ENCODE measurements at regions not wholly inside any gene's neighbourhood (a gene's known extent, or its start where the extent isn't known, plus 50 kb on each side); places are given as distances from the start of the nearest gene placed in this dataset.

DNA sequence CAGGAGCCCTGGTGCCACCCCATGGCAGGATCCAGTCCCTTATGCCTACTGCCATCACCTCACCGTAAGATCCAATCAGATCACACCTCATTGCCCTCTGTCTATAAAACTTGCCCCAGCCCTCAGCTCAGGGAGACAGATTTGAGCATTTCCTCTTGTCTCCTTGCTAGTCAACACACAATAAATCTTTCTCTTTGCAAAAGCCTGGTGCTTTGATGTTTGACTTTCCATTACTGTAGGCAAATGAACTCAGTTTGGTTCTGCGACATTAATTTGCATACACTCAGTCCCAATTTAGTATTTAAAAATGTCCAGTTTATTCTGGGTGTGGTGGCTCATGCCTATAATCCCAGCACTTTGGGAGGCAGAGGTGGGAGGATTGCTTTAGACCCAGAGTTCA, 188.4 kb downstream of the AEBP2 start:
- intact Hi-C loops (cut with DNase I), result no loop called here
- TF ChIP-seq POLR2A (IDR thresholded peaks at IDR 0.05), result no peak

DNA sequence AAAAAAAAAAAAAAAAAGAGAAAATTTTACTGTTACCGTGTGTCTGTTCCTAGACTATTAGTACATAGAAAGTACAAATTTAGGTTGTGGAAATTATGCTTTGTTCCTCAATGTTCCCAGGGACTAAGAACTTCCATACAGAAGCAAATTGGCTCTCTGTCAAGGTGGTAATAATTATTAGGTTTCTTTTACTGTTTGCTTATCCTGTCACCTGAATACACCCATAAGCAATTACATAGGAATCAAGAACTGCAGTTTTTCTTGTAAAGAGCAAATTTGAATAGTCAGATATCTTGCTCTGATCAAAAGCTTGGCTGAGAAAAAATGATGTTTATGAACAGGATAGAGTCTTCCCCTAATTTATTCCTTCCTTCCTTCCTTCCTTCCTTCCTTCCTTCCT, 191.2 kb downstream of the AEBP2 start:
- Histone ChIP-seq H3K9me3 (no peaks in the 10 kb centered on the region), H3K36me3 (no peaks in the 10 kb centered on the region), H3K27ac (no peak overlapping the region), H3K4me1 (no peaks in the 10 kb centered on the region), H3K27me3 (no peaks in the 10 kb centered on the region), H3K4me3 (no peak overlapping the region)
- 88 to 92% (median 89%) methylated on average over 1 of the region's 1 CpG for WGBS, 4 donors
- intact Hi-C loops (cut with DNase I), result loop anchor here in 1 of 10 donors (10.0 kb wide), 1 partner anchor 46 kb away; no protein-coding TSS in a partner anchor
- DNase-seq, result no peak
- TF ChIP-seq POLR2A (IDR thresholded peaks at IDR 0.05), result no peak
- TF ChIP-seq, protein P1, sequence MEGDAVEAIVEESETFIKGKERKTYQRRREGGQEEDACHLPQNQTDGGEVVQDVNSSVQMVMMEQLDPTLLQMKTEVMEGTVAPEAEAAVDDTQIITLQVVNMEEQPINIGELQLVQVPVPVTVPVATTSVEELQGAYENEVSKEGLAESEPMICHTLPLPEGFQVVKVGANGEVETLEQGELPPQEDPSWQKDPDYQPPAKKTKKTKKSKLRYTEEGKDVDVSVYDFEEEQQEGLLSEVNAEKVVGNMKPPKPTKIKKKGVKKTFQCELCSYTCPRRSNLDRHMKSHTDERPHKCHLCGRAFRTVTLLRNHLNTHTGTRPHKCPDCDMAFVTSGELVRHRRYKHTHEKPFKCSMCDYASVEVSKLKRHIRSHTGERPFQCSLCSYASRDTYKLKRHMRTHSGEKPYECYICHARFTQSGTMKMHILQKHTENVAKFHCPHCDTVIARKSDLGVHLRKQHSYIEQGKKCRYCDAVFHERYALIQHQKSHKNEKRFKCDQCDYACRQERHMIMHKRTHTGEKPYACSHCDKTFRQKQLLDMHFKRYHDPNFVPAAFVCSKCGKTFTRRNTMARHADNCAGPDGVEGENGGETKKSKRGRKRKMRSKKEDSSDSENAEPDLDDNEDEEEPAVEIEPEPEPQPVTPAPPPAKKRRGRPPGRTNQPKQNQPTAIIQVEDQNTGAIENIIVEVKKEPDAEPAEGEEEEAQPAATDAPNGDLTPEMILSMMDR (IDR thresholded peaks at IDR 0.05), result no peak
- ATAC-seq, result no peak

More for the DNA sequence above, 188.4 kb downstream of the AEBP2 start:
- Histone ChIP-seq H3K27me3 (no peaks in the 10 kb centered on the region), H3K4me1 (no peaks in the 10 kb centered on the region), H3K9me3 (no peaks in the 10 kb centered on the region), H3K36me3 (no peaks in the 10 kb centered on the region), H3K4me3 (no peak overlapping the region), H3K27ac (no peak overlapping the region)
- 82 to 100% (median 95%) methylated on average over 2 of the region's 2 CpGs for WGBS, 4 donors
- DNase-seq (no peak), ATAC-seq (no peak)

DNA sequence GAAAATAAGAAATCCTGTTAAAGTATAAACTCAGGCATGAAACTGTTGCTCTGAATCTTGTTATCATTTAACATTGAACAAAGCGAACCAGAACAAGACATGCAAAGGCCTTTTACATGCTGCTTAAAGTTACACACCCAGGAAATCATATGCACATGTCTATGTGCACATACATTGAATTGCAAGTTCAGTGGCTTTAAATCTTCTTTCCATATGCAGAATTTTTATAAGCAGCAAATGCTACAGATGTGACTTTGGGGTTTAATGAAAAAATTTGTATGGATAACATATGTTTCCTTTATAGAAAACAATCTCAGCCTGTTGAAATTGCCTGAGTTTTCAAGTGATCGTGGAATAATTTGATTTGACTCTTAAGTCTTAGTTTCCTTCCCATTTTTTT, 193.9 kb downstream of the AEBP2 start:
- Histone ChIP-seq H3K4me3 (no peak overlapping the region), H3K36me3 (no peaks in the 10 kb centered on the region), H3K4me1 (no peaks in the 10 kb centered on the region), H3K27me3 (no peaks in the 10 kb centered on the region), H3K9me3 (no peaks in the 10 kb centered on the region), H3K27ac (no peak overlapping the region)
- DNase-seq (no peak), ATAC-seq (no peak)
- no peak for TF ChIP-seq POLR2A (IDR thresholded peaks at IDR 0.05)
- TF ChIP-seq, protein P1 (IDR thresholded peaks at IDR 0.05), result no peak
- WGBS, 4 donors, result 88 to 95% (median 92%) methylated on average over 2 of the region's 2 CpGs
- intact Hi-C loops (cut with DNase I), result loop anchor here in 1 of 10 donors (10.0 kb wide), 1 partner anchor 48 kb away; no protein-coding TSS in a partner anchor

DNA sequence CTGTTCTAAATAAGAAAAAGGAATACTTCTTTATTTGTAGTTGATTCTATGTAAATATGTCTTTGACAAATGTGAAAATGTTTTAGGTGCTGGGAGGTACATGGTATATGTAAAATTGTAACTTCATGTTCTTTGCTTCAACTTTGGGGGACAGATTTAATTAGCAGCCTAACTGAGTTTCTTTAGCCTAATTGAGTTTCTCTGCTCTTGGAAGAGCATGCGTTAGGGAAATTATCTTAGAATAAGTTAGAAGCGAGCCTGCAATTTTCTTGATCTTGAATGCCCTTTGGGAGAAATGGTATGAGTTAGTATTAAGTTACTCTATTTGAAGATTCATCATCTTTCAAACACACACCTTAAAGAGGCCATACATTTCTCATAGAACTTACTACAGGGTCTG, 194.3 kb downstream of the AEBP2 start:
- no peaks in the 10 kb centered on the region for H3K9me3 ChIP-seq
- no peaks in the 10 kb centered on the region for H3K27me3 ChIP-seq
- H3K36me3 ChIP-seq, result no peaks in the 10 kb centered on the region
- H3K27ac ChIP-seq, result no peak overlapping the region
- 90 to 97% (median 94%) methylated on average over 2 of the region's 2 CpGs for WGBS, 4 donors
- TF ChIP-seq, protein P1 (IDR thresholded peaks at IDR 0.05), result no peak
- TF ChIP-seq POLR2A (IDR thresholded peaks at IDR 0.05), result no peak
- ATAC-seq, result no peak
- intact Hi-C loops (cut with DNase I), result loop anchor here in 1 of 10 donors (10.0 kb wide), 1 partner anchor 49 kb away; no protein-coding TSS in a partner anchor
- DNase-seq, result no peak
- H3K4me1 ChIP-seq, result no peaks in the 10 kb centered on the region
- no peak overlapping the region for H3K4me3 ChIP-seq

Measured in heart left ventricle (tissue), 16 donors.